HG02642 (cell line): ENCODE measurements at regions not wholly inside any gene's neighbourhood (a gene's known extent, or its start where the extent isn't known, plus 50 kb on each side); places are given as distances from the start of the nearest gene placed in this dataset.

Experiments
- ATAC-seq: cut with Tn5 transposase; IDR thresholded peaks from one replicate; pipeline ENCODE4 v1.9.1; 2021; ENCODE audit warnings: mild to moderate bottlenecking; ENCODE audit not compliant: unreplicated experiment, poor library complexity

DNA sequence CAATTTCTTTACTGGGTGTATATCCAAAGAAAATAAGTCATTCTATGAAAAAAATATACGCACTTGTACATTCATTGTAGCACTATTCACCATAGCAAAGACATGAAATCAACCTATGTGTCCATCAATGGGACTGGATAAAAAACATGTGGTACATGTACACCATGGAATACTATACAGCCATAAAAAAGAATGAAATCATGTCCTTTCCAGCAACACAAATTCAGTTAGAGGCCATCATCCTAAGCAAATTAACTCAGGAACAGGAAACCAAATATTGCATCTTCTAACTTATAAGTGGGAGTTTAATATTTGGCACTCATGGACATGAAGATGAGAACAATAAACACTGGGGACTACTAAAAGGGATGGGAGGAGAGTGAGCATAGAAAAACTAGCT is 325.7 kb downstream of the TGFB2 start:
- ATAC-seq, result no peak

DNA sequence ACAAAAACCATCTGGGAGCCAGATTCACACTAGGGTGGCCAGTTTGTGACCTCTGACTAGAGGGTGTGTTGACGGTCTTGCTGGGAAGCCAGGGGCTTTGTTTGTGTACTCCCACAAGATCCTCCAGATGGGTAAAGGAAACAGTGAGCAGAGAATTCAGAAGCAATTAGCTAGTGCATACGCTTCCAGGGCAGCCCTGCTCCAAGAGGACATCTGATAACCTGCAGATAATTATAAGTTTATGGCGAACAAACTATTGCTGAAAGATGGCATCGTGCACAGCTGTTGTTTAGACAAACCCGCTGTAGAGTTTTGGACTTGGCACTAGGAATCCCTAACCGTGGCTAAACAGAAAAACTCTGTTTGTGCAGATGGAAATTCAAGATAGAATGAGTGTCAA is 326.4 kb downstream of the TGFB2 start:
- ATAC-seq, result no peak

DNA sequence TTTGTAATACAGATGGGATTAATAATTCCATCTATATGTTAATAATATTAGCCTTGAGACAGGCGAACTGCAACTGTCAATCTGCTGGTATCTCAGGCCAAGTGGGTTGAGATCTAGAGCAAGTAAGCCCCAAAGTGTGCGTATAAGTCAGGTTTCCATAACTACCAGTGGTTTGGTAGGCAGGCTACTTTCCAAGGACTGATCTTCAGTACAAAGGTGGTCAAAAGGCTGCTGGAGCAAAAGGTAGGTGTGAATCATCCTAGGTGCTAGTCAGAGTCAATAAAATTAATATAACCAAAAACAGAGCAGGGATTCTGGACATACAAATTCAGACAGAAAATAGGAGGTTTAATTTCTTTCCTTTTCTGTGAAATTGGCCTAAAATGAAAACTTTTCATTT is 328.0 kb downstream of the TGFB2 start:
- no peak for ATAC-seq

DNA sequence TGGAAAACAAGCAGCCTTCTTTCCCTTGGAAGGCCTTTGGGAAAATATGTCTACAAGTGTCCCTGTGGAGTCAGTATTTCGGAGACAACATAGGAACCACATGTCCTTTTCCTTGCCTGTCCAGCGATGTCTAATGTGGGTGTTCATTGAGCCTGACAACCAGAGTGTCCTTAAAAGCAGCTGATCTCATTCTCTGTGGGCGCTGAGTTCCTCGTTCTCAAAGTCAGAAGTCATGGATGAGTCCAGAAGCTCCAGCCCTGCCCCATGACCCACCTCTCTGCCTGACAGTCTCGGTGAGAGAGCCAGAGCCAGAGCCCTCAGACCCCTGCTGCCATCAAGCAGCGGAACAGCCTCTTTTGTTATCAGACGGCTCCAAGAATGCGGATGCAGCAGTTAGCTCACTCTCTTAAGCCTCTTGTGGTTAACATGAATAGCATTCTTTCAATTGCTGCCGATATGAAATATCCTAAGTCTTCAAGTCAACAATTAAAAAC is 329.2 kb downstream of the TGFB2 start:
- ATAC-seq, result no peak

DNA sequence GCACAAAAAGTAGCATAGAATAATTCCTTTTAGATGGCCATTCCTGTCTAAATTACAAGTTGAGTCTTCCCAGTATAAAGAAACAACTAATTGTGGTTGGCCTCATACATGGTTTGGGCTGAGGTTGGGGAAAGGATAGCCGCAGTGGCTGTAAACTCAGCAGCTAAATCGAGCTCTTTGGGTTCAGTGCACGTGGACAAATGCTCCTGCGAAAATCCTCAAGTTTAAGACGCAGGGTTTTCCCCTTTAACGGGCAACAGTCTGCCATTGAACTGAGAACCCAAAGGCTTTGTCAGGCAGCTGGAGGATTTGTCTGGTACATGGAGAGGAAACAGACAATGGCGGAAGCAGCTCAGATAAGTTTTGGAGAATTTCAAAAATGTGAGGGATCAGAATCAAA is 331.9 kb downstream of the TGFB2 start:
- no peak for ATAC-seq

DNA sequence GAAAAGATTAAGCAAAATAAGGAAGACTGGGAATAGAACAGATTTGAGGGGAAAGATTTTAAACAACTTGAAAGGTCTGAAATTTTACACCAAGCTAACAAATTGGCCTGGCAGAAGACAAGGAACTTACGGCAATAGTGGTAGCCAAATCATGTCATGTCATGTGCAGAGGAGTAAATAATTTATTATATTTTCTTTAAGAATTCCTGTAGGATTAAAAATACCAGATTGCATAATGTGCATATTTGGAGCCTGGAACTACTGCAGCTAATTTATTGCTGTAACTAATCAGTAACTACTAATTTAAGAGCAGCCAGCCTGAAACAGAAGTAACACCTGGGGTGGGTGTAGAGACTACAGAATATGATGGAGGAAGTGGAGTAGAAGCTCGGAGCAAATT is 334.3 kb downstream of the TGFB2 start:
- no peak for ATAC-seq

DNA sequence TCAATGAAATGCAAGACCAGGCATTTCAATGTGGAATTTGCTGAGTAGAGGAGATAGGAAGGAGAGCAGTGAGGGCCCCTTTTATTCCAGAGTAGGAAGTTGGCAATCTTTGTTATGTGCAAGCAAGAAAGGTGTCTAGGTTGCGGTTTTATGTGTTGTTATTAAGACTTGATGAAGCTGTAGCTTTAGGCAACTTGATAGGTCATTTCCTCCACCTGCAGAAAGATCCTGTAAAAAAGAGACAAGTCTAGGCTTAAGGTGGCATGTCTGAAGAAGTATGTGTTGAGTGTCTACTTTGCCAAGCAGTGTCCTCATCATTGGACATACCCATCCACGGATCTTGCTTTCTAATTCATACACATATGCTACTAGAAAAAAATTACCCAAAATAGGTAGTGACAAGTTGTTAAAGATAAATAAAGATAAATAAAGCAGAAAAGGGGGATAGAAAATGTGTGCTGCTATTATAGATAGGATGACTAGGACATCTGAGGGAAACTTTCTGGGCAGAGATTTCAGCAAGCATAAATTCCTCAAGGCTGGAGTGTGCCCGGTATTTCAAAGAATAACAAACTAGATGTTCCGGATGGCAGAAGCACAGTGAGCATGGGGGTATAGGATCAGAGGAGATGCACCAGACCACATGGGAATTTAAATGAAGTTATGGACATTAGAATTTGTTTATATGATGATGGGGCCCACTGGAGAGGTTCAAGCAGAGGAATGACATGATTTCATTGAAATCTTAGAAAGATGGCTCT is 335.0 kb downstream of the TGFB2 start:
- no peak for ATAC-seq

DNA sequence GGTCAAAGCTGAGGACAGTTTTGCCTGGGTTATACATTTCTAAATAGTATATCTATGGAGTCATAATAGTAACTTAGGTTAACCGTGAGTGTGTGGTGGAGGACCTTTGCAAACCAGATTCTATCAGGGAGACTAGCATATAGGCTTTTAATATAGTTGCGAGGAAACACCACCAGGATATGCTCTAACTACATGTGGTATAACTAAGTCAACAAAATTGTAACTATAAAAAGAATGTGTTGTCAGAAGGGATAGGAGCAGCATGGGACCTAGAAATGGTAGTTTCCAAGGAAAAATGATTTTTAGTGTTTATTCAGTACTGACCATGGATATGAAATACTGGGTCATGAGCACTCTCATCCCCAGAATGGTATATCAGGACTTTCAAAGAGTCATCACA is 338.1 kb downstream of the TGFB2 start:
- ATAC-seq, result no peak

DNA sequence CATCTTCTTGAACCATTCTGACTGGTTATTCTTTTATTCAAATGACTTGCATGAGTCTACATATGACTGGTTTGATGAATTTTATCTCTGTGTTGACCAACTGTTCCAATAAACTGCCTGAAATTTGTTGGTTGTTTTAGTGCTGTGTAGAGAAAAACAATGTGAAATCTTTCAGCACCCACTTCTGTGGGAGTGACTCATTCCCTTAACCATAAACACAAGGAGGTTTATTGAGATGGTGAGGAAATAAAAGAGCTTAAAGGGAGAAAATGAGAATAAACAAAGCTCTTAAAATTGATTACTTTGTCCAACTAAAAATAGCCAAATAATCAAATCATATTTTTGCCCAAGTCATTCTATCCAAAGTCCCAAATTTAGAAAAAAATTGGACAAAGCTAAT is 341.1 kb downstream of the TGFB2 start:
- no peak for ATAC-seq

DNA sequence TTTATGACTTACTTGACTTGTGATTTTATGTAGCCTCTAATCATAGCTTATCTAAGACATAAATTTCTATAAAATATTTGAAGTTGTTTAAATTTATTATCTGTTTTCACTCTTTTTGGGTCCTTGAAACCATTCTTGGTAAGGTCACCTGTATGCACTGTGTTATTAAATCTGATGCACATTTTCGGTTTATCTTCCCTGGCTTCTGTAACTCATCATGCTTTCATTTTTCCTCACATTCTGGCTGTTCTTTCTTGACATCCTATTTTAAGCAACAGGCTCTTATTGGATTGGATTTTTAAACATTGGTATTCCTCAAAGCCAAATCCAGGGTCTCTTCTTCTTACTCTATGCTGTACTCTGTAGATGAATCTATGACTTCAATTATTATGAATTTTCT is 341.6 kb downstream of the TGFB2 start:
- no peak for ATAC-seq

DNA sequence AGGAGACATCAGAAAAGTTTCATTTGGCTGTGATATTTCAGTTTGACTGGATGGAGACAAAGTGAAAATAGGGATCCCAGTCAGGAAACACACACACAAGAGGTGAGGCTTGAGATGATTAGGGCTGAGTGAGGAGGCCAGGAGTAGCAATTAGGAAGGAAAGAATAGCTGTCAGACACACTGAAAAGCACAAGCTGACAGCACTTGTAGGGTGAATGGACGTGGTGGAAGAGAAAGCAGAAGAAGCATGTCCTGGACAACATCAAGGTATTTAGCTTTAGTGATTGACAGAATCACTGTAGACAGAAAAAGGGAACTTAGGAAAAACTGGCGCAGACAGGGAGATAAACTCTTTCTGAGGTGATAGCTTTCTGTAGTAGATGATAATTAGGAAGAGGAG is 347.7 kb downstream of the TGFB2 start:
- no peak for ATAC-seq

DNA sequence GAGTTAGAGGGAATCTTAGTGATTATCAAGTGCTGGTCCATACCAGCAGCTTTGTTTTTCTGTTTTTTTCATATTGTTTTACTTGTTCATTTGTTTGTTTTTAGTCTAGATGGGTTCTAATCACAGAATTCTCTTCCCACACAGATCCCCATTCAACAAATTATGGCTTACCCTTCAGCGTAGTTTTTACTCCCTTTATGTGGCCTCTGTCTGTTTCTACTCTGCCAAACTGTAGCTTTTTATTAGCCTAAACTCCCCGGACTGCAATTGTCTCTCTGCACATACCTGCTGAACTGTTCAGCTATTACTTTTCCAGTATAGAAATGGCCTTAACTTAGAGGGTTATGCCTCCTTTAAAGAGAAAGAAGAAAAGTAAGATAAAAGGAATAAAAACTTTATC is 348.5 kb downstream of the TGFB2 start:
- ATAC-seq, result no peak

DNA sequence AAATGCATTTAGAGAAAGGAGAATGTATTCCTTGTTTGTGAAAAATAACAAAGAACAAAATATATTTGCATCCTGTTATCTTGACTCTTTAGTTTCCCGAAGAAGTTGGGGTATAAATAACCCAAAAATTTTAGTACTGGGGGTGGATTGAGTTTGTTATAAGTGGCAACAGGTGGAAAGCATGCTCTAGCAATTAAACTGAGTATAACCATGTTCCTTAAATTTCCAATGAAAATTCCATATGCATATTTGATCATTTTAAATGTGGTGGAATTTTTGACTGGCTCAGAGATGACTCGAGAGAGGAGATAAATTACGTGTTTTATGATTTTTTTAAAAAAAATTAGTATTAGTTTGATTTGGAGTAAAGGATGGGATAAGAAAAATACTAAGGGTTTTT is 348.9 kb downstream of the TGFB2 start:
- no peak for ATAC-seq

DNA sequence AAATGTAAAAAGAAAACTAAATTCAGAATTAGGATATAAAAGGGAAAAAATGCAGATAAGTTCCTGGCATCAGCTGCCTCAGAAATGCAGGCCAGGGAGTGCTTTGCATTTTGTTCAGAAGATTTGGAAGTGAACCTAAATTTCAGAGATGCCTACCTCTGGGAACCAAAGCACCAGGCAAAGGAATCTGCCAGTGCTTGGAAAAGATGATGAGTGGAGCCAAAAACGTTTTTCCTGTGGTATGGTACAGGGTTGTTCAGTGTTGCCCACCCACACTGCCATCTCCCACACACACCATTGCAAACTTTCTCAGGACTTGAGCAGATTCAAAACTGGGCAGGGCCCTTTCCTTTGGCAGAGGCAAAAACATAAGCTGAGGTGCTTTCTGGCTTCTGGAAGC is 349.5 kb downstream of the TGFB2 start:
- no peak for ATAC-seq

DNA sequence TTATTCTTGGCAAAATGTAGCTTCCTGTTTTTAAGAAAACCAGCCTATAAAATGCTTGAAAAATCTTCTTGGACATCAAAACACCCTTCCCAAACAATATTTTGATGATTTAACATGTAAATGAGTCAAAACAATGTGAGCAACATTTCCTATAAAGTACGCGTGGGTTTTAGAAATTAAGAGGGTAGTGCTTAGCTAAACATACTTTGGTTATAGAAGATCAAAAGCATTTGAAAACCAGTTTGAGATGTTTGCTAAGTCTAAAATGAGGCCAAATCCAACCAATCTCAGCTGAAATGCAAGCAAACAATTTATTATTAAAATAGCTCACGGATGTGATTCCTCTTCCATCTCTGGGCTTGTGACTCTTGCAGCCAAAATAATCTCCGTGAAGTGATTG is 350.4 kb downstream of the TGFB2 start:
- ATAC-seq, result no peak

DNA sequence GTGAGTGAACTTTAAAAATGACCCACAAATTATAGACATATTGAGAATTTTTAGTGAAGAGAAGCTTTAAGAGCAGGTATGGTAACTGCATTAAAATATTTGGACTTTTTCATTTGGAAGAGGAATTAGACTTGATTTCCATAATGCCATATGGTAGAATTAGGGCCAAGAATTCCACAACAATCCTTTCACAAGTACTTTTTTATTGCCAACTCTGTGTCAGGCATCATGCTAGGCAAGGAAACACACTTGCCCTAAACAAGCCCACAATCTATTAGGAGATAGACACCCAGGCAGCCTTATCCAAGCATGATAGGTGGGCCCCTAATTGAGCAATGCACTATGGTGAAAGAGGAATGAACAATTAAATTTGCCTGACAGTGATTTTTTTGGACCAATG is 353.0 kb downstream of the TGFB2 start:
- ATAC-seq, result no peak

DNA sequence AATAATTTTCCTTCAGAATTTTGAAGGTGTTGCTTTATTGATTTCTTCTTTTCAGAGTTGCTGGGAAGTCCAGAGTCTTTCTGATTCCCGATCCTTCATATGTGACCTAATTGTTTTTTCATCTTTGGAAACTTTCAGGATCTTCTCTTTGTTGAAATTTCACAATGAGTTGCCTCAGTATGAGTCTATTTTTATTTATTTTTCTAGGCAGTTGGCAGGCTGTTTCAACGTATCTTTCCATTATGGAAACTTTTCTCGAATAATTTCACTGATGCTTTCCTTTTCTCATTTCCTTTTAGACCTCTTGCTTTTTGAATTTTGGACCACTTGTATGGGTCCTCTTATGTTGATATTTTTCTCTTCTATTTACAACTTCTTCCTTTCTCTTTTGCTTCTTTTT is 354.3 kb downstream of the TGFB2 start:
- no peak for ATAC-seq

DNA sequence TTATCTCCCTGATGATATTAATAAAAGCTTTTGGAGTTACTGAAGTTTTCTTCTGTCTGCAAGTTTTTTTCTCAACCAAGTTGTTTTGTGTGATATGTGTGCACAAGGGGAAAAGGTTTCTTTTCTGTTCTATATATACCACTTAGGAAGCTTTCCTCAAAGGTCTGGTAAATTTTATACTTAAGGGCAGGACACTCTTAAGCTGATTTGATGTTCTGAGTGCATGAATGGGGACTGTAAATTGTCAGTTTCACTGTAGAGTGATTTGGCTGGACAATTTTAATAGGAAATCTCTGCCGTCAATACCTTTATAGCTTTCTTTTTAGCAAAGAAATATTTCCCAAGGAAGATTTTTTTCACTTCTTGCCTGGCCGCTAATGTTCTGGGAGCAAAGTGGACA is 354.7 kb downstream of the TGFB2 start:
- no peak for ATAC-seq

DNA sequence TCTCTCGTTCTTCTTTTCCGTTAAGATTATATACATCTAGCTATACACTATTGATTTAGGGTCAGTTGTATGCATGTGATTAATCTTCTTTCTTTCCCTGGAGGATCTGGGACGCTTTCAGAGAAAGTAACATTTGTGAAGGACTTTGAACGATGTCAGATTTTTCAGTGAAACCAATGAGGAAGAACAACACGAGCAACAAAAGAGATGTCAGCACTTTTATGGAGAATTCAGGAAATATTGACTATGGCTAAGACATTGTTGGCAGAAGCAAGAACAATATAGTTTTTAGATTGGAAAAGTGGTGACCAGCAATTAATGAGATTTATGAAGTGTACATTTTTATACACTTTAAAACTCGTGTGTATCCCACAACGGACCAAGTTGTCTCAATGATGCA is 355.5 kb downstream of the TGFB2 start:
- ATAC-seq, result no peak

DNA sequence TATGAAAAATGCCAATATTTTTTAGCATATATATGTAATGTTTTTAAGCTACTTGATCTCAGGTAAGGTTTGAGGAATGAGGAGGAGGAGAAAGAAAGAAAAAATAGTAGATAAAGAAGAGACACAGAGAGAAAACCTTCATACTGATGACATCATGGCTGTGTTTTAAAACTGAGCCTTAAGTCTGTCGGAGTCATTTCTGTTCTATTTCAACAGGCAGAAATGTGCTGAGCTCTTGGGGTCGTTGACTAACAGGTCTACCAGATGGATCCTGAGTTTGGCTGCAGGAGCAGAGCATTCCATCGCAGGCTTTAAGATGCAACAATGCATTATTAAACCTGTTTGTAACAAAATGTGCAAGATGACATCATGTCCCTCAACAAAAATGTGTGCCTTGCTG is 356.0 kb downstream of the TGFB2 start:
- no peak for ATAC-seq

DNA sequence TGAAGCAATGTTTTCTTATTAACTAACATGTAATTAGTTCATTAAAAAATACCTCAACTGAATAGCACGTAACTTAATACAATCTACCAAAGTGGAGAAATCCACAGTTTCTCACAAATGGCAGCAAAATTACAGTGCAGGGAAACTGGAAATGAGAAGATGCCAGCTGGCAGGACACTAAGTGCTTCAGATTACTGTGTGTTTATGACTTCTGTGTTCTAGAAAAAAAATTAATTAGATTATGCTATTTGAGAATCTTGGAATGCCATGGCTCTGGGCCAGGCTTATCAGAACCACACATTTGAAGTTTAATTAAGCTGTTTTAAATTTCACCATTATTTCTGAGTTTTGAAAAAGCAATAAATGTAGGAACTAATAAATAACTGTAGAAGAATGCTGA is 357.6 kb downstream of the TGFB2 start:
- no peak for ATAC-seq

DNA sequence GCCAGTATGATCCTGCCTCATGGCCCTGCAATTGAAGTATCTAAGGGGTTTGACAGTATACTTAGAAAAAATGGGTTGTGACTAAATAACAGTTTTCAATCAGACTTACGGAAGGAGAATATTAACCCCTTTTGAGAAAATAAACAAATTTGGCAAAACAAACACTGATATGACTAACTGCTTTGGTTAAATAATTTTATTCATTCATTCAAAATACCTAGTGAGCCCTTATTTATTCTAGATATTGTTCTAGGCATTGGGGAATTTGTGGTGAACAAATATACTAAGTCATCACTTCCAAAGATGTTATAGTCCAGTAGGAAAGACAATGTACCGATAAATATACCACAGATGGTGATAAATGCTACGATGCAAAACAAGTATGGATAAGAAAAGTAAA is 358.7 kb downstream of the TGFB2 start:
- no peak for ATAC-seq

DNA sequence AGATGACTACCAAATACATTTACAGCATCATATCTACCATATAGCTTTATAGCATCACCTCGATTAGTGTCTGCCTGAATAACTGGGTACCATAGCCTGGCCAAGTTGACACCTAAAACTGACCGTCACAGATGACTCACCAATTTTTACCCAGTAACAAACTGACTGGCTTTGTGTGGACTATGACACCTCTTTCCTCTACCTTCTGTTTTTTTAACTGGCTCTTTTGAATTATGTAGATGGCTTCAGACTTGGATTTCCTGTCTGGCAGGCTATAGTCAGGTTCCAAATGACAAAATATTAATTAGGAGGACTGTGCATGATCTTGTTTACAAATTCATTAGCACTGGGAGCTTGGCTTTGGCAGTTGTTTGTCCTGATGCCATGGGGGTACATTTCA is 360.3 kb downstream of the TGFB2 start:
- ATAC-seq, result no peak
